IPS-20b (cell line): ENCODE measurements at regions not wholly inside any gene's neighbourhood (a gene's known extent, or its start where the extent isn't known, plus 50 kb on each side); places are given as distances from the start of the nearest gene placed in this dataset.

Experiments used
- H3K27ac ChIP-seq: one replicate; pipeline ENCODE4 v1.5.1; 2013; ENCODE audit warnings: low read length
- H3K27me3 ChIP-seq: 2 replicates; pipeline ENCODE4 v1.6.1; 2013; ENCODE audit warnings: mild to moderate bottlenecking, low read length, inconsistent platforms; ENCODE audit not compliant: insufficient read depth
- H3K36me3 ChIP-seq: 2 replicates; pipeline ENCODE4 v1.6.1; 2013; ENCODE audit warnings: low read depth, mild to moderate bottlenecking, inconsistent platforms, low read length, moderate library complexity; ENCODE audit not compliant: insufficient read depth
- H3K4me1 ChIP-seq: 2 replicates; pipeline ENCODE4 v1.6.1; 2013; ENCODE audit warnings: mild to moderate bottlenecking, control low read depth, inconsistent platforms, low read length, moderate library complexity; ENCODE audit not compliant: insufficient read depth
- H3K4me3 ChIP-seq: 2 replicates; pipeline ENCODE4 v1.5.1; 2013; ENCODE audit warnings: mild to moderate bottlenecking, low read length, inconsistent platforms
- H3K9ac ChIP-seq: 2 replicates; pipeline ENCODE4 v1.6.1; 2013; ENCODE audit warnings: low read depth, mild to moderate bottlenecking, inconsistent platforms, low read length, moderate library complexity
- H3K9me3 ChIP-seq: 2 replicates; pipeline ENCODE4 v1.6.1; 2013; ENCODE audit warnings: mild to moderate bottlenecking, low read depth, low read length, inconsistent platforms; ENCODE audit not compliant: insufficient read depth

- Histone ChIP-seq H3K36me3 (no peaks in the 10 kb centered on the region), H3K27me3 (peaks cover 9% of the 10 kb centered on the region; the same call in 1 of the 2 replicates), H3K9me3 (no peaks in the 10 kb centered on the region), H3K4me3 (no peak overlapping the region), H3K4me1 (peaks cover 22% of the 10 kb centered on the region; the same call in 1 of the 2 replicates), H3K27ac (no peak overlapping the region), H3K9ac (no peak overlapping the region)
Observed at GRCh38 chr9:89698411-89699005, 93.7 kb downstream of the GADD45G start.

- peaks cover 22% of the 10 kb centered on the region; the same call in 1 of the 2 replicates for H3K4me1 ChIP-seq
- H3K27ac ChIP-seq: no peak overlapping the region
- no peaks in the 10 kb centered on the region for H3K36me3 ChIP-seq
- no peaks in the 10 kb centered on the region for H3K9me3 ChIP-seq
- no peak overlapping the region for H3K4me3 ChIP-seq
- no peak overlapping the region for H3K9ac ChIP-seq
- peaks cover 12% of the 10 kb centered on the region; the same call in 1 of the 2 replicates for H3K27me3 ChIP-seq
Observed at GRCh38 chr9:89699646-89700045, 94.8 kb downstream of the GADD45G start.

- no peak overlapping the region for H3K9ac ChIP-seq
Observed at GRCh38 chr9:89701221-89701798, 96.5 kb downstream of the GADD45G start.

GRCh38 chr9:89702401-89702800 lies 97.6 kb downstream of the GADD45G start:
- no peaks in the 10 kb centered on the region for H3K9me3 ChIP-seq
- H3K27me3 ChIP-seq: peaks cover 12% of the 10 kb centered on the region; the same call in 1 of the 2 replicates
- no peaks in the 10 kb centered on the region for H3K36me3 ChIP-seq
- peaks cover 11% of the 10 kb centered on the region; the same call in 1 of the 2 replicates for H3K4me1 ChIP-seq
- H3K4me3 ChIP-seq: no peak overlapping the region
- H3K27ac ChIP-seq: no peak overlapping the region
- H3K9ac ChIP-seq: no peak overlapping the region

More at GRCh38 chr9:89701221-89701798, 96.5 kb downstream of the GADD45G start:
- Histone ChIP-seq H3K9me3 (no peaks in the 10 kb centered on the region), H3K4me1 (peaks cover 13% of the 10 kb centered on the region; the same call in 1 of the 2 replicates), H3K36me3 (no peaks in the 10 kb centered on the region), H3K4me3 (no peak overlapping the region), H3K27me3 (peaks cover 12% of the 10 kb centered on the region; the same call in 1 of the 2 replicates), H3K27ac (no peak overlapping the region)

GRCh38 chr9:89705651-89706050 lies 100.8 kb downstream of the GADD45G start:
- Histone ChIP-seq H3K9me3 (no peaks in the 10 kb centered on the region), H3K9ac (no peak overlapping the region), H3K36me3 (no peaks in the 10 kb centered on the region), H3K27me3 (peaks cover 3% of the 10 kb centered on the region; the same call in 1 of the 2 replicates), H3K4me3 (no peak overlapping the region), H3K27ac (no peak overlapping the region), H3K4me1 (peaks cover 9% of the 10 kb centered on the region; the same call in 1 of the 2 replicates)

- Histone ChIP-seq H3K9me3 (no peaks in the 10 kb centered on the region), H3K27me3 (peaks cover 3% of the 10 kb centered on the region; the same call in 1 of the 2 replicates), H3K4me3 (no peak overlapping the region), H3K9ac (no peak overlapping the region), H3K27ac (no peak overlapping the region), H3K36me3 (no peaks in the 10 kb centered on the region), H3K4me1 (peaks cover 5% of the 10 kb centered on the region; the same call in 1 of the 2 replicates)
Observed at GRCh38 chr9:89706086-89706485, 101.3 kb downstream of the GADD45G start.

GRCh38 chr9:89706731-89707191 lies 101.9 kb downstream of the GADD45G start:
- Histone ChIP-seq H3K4me1 (no peaks in the 10 kb centered on the region; the same call in 1 of the 2 replicates), H3K36me3 (no peaks in the 10 kb centered on the region), H3K4me3 (no peak overlapping the region), H3K9ac (no peak overlapping the region), H3K9me3 (no peaks in the 10 kb centered on the region), H3K27me3 (peaks cover 3% of the 10 kb centered on the region; the same call in 1 of the 2 replicates), H3K27ac (no peak overlapping the region)

GRCh38 chr9:89710697-89711096 lies 105.9 kb downstream of the GADD45G start:
- Histone ChIP-seq H3K27me3 (no peaks in the 10 kb centered on the region), H3K9ac (no peak overlapping the region), H3K27ac (no peak overlapping the region)

GRCh38 chr9:89711866-89712265 lies 107.1 kb downstream of the GADD45G start:
- Histone ChIP-seq H3K27me3 (no peaks in the 10 kb centered on the region), H3K27ac (no peak overlapping the region), H3K9ac (no peak overlapping the region), H3K36me3 (no peaks in the 10 kb centered on the region), H3K4me1 (no peaks in the 10 kb centered on the region), H3K9me3 (no peaks in the 10 kb centered on the region), H3K4me3 (no peak overlapping the region)

More at GRCh38 chr9:89710697-89711096, 105.9 kb downstream of the GADD45G start:
- Histone ChIP-seq H3K4me1 (no peaks in the 10 kb centered on the region; the same call in 1 of the 2 replicates), H3K36me3 (no peaks in the 10 kb centered on the region), H3K4me3 (no peak overlapping the region), H3K9me3 (no peaks in the 10 kb centered on the region)

- H3K9me3 ChIP-seq: no peaks in the 10 kb centered on the region
- H3K36me3 ChIP-seq: no peaks in the 10 kb centered on the region
- no peak overlapping the region for H3K4me3 ChIP-seq
- H3K27me3 ChIP-seq: no peaks in the 10 kb centered on the region
- no peak overlapping the region for H3K27ac ChIP-seq
- no peaks in the 10 kb centered on the region for H3K4me1 ChIP-seq
- no peak overlapping the region for H3K9ac ChIP-seq
Observed at GRCh38 chr9:89712283-89712682, 107.5 kb downstream of the GADD45G start.

GRCh38 chr9:89714321-89714720 lies 109.5 kb downstream of the GADD45G start:
- Histone ChIP-seq H3K27ac (no peak overlapping the region), H3K36me3 (no peaks in the 10 kb centered on the region), H3K9me3 (no peaks in the 10 kb centered on the region), H3K4me1 (no peaks in the 10 kb centered on the region), H3K9ac (no peak overlapping the region), H3K27me3 (no peaks in the 10 kb centered on the region), H3K4me3 (no peak overlapping the region)

GRCh38 chr9:89715318-89715858 lies 110.6 kb downstream of the GADD45G start:
- Histone ChIP-seq H3K4me1 (no peaks in the 10 kb centered on the region), H3K36me3 (no peaks in the 10 kb centered on the region), H3K27ac (no peak overlapping the region), H3K9me3 (no peaks in the 10 kb centered on the region), H3K27me3 (no peaks in the 10 kb centered on the region), H3K9ac (no peak overlapping the region), H3K4me3 (no peak overlapping the region)
